ENCODE measurements at regions not wholly inside any gene's neighbourhood (a gene's known extent, or its start where the extent isn't known, plus 50 kb on each side); places are given as distances from the start of the nearest gene placed in this dataset.

DNA sequence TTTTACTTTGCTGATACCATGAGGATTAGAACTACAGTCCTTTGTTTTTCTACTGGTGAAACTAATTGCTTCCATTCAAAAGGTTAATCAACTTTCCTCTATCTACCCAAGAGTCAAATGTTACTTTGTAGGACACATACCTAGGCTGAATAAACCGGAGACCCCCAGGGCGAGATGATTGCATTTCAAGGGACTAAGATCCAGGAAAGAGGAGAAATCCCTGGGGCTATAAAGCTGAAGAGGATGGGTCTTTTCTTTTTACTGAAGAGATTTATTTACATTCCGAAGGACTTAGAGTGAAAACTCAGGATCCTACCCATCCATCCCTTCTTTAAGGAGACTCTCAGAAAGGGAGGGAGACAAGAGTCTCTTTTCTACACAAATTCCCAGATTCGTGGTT is 331.9 kb downstream of the CDH19 start:
- Histone ChIP-seq H3K9me2 (replicated peaks; ENCODE audit: insufficient read depth, low read length) (no peaks in the 10 kb centered on the region), H3K4me3 (ENCODE audit: insufficient read depth, low read length, poor library complexity, severe bottlenecking) (no peak overlapping the region), H3K36me3 (ENCODE audit: low read length) (no peaks in the 10 kb centered on the region), H3K27ac (ENCODE audit: low read depth, low read length) (no peak overlapping the region), H3K27me3 (ENCODE audit: low read length) (no peaks in the 10 kb centered on the region), H2AFZ (ENCODE audit: low read depth, low read length, severe bottlenecking) (no peak overlapping the region), H3K9me3 (ENCODE audit: insufficient read depth, low read length) (peaks cover 10% of the 10 kb centered on the region; the same call in 1 of the 2 replicates), H3K9ac (ENCODE audit: low read length) (no peak overlapping the region), H3K79me2 (ENCODE audit: insufficient read depth, low read length) (no peaks in the 10 kb centered on the region), H3F3A (ENCODE audit: insufficient read depth) (no peaks in the 10 kb centered on the region), H4K20me1 (ENCODE audit: low read depth, low read length) (no peaks in the 10 kb centered on the region), H3K4me2 (ENCODE audit: low read depth, low read length, poor library complexity, severe bottlenecking) (no peak overlapping the region)
- no peak for TF ChIP-seq EZH2phosphoT487 (conservative IDR thresholded peaks at IDR 0.05; ENCODE audit: low read length)
- TF ChIP-seq, protein P1, sequence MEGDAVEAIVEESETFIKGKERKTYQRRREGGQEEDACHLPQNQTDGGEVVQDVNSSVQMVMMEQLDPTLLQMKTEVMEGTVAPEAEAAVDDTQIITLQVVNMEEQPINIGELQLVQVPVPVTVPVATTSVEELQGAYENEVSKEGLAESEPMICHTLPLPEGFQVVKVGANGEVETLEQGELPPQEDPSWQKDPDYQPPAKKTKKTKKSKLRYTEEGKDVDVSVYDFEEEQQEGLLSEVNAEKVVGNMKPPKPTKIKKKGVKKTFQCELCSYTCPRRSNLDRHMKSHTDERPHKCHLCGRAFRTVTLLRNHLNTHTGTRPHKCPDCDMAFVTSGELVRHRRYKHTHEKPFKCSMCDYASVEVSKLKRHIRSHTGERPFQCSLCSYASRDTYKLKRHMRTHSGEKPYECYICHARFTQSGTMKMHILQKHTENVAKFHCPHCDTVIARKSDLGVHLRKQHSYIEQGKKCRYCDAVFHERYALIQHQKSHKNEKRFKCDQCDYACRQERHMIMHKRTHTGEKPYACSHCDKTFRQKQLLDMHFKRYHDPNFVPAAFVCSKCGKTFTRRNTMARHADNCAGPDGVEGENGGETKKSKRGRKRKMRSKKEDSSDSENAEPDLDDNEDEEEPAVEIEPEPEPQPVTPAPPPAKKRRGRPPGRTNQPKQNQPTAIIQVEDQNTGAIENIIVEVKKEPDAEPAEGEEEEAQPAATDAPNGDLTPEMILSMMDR (IDR thresholded peaks at IDR 0.05; ENCODE audit: insufficient read depth, low read length, poor library complexity, severe bottlenecking) = no peak

DNA sequence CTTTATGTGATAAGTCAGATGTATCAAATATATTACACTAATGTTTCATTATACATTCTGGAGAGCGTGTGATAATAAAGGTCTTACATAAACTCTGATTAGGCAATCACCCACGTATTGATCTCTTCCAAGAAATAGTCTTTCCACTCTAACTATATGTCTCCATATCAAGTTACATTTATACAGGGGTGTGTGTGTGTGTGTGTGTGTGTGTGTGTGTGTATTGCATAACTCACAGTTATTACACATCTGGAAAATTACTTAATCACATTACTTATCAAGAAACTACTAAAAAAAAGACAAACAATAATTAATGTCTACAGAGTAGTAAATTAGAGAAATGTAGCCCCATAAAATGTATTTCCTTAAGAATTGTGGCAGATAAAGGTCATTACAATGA is 339.8 kb downstream of the CDH19 start:
- H2AFZ ChIP-seq (ENCODE audit: low read depth, low read length, severe bottlenecking) = no peak overlapping the region

DNA sequence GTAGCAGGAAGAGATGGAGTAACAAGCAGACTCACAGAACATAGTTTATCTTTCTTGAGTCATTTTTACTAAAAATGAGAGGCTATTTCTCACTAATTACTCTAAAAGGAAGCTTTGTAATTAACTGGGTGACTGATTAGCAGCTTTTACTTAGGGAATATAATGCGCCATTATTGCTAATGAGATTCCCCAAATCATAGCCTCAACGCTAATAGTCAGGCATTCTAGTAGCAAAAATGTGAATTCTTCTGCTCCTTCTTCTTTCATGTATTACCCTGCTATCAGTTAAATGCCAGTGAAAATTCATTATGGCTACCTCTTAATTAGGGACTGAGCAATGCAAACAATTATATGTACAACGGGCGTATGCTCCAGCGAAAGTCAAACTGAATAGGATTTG is 349.8 kb downstream of the CDH19 start:
- Histone ChIP-seq H3K9me2 (replicated peaks; ENCODE audit: insufficient read depth, low read length) (no peaks in the 10 kb centered on the region), H3F3A (ENCODE audit: insufficient read depth) (no peaks in the 10 kb centered on the region), H3K9ac (ENCODE audit: low read length) (no peak overlapping the region), H3K36me3 (ENCODE audit: low read length) (no peaks in the 10 kb centered on the region), H3K79me2 (ENCODE audit: insufficient read depth, low read length) (no peaks in the 10 kb centered on the region), H3K4me2 (ENCODE audit: low read depth, low read length, poor library complexity, severe bottlenecking) (no peak overlapping the region), H3K27ac (ENCODE audit: low read depth, low read length) (no peak overlapping the region), H3K9me3 (ENCODE audit: insufficient read depth, low read length) (no peaks in the 10 kb centered on the region), H3K4me3 (ENCODE audit: insufficient read depth, low read length, poor library complexity, severe bottlenecking) (no peak overlapping the region), H3K27me3 (ENCODE audit: low read length) (no peaks in the 10 kb centered on the region), H2AFZ (ENCODE audit: low read depth, low read length, severe bottlenecking) (no peak overlapping the region), H4K20me1 (ENCODE audit: low read depth, low read length) (no peaks in the 10 kb centered on the region)
- no peak for TF ChIP-seq EZH2phosphoT487 (conservative IDR thresholded peaks at IDR 0.05; ENCODE audit: low read length)
- TF ChIP-seq, protein P1 (IDR thresholded peaks at IDR 0.05; ENCODE audit: insufficient read depth, low read length, poor library complexity, severe bottlenecking) = no peak

More for the DNA sequence above, 339.8 kb downstream of the CDH19 start:
- H3K27ac ChIP-seq (ENCODE audit: low read depth, low read length) = no peak overlapping the region
- no peaks in the 10 kb centered on the region for H3F3A ChIP-seq (ENCODE audit: insufficient read depth)
- no peaks in the 10 kb centered on the region for H3K79me2 ChIP-seq (ENCODE audit: insufficient read depth, low read length)
- H3K9me2 ChIP-seq (replicated peaks; ENCODE audit: insufficient read depth, low read length) = no peaks in the 10 kb centered on the region
- peaks cover 4% of the 10 kb centered on the region; the same call in 1 of the 2 replicates for H3K9me3 ChIP-seq (ENCODE audit: insufficient read depth, low read length)
- H3K9ac ChIP-seq (ENCODE audit: low read length) = no peak overlapping the region
- no peaks in the 10 kb centered on the region for H3K27me3 ChIP-seq (ENCODE audit: low read length)
- TF ChIP-seq EZH2phosphoT487 (conservative IDR thresholded peaks at IDR 0.05; ENCODE audit: low read length) = no peak
- TF ChIP-seq, protein P1 (IDR thresholded peaks at IDR 0.05; ENCODE audit: insufficient read depth, low read length, poor library complexity, severe bottlenecking) = no peak
- H3K4me2 ChIP-seq (ENCODE audit: low read depth, low read length, poor library complexity, severe bottlenecking) = no peak overlapping the region
- no peaks in the 10 kb centered on the region for H3K36me3 ChIP-seq (ENCODE audit: low read length)
- H3K4me3 ChIP-seq (ENCODE audit: insufficient read depth, low read length, poor library complexity, severe bottlenecking) = no peak overlapping the region
- no peaks in the 10 kb centered on the region for H4K20me1 ChIP-seq (ENCODE audit: low read depth, low read length)
